GM12874 (cell line): ENCODE measurements at regions not wholly inside any gene's neighbourhood (a gene's known extent, or its start where the extent isn't known, plus 50 kb on each side); places are given as distances from the start of the nearest gene placed in this dataset.

Source experiments
- CTCF ChIP-seq: IDR thresholded peaks from 2 replicates; pipeline ENCODE4 v1.5.1; 2011; ENCODE audit warnings: low read depth, mild to moderate bottlenecking, control low read depth, low read length, moderate library complexity; ENCODE audit not compliant: insufficient read depth

- TF ChIP-seq CTCF, result no peak
Observed at GRCh38 chr3:139110072-139110830, 65.6 kb upstream of the PRR23C start.

- peak; percentile 88 for TF ChIP-seq CTCF
Observed at GRCh38 chr3:139111392-139112229, 66.9 kb upstream of the PRR23C start.

- TF ChIP-seq CTCF, result no peak
Observed at GRCh38 chr3:139112230-139112558, 67.5 kb upstream of the PRR23C start.

DNA sequence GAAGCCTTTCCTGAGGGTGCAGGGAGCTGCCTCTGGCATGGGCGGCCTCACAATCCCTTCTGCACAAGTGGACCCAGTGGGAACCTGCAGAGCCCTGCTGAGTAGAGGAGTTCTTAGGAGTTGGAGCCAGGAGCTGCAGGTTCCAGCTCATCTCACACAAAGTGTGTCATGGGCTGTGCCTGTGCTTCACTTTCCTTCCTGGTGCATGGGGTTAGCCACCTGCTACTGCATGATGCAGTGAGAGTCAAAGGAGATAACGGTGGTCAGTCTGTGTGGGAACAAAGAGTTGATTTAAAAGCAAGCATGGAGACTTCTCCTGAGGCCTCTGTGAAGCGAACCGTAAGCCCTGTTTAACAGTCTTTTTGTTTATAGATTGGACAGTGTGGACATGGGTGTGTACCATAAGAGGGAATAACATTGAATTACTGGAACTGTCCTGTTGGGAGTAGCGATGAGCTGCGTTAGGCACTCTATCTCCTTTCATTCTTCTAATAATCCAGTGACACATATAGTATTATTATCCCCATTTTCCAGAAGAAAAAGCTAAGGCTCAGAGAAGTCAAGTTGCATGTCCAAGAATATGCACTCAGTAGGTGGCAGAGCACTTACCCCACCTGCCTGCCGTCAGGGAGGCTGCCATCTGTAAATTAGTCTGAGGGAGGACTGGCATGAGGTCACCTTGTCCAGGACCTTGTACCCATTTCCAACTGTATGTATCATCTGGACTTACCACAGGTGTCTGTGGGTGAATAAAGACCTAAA is 68.7 kb upstream of the PRR23C start:
- no peak for TF ChIP-seq CTCF

GRCh38 chr3:139113993-139114375 is 69.3 kb upstream of the PRR23C start:
- no peak for TF ChIP-seq CTCF

DNA sequence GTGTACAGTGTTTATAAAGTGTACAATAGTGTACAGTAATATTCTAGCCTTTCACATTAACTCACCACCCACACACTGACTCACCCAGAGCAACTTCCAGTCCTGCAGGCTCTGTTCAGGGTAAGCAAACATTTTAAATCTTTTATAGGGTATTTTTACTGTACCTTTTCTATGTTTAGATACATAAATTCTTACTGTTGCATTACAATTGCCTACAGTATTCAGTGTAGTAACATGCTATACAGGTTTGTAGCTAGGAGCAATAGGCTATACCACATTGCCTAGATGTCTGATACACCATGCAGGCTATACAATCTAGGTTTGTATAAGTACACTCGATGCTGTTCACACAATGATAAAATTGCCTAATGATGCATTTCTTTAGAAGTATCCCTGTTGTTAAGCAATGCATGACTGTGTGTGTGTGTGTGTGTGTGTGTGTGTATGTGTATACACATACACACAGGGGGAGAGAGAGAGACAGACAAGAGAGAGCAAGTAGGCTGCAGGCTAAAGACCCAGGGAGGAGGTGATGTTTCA is 72.5 kb upstream of the PRR23C start:
- TF ChIP-seq CTCF, result no peak
